OCI-LY1 (cell line): ENCODE measurements at regions not wholly inside any gene's neighbourhood (a gene's known extent, or its start where the extent isn't known, plus 50 kb on each side); places are given as distances from the start of the nearest gene placed in this dataset.

Source experiments
- EZH2 ChIP-seq: fragments of 200-600 bp; sonication (generic), shearing (Covaris generic); IDR thresholded peaks from 2 replicates; pipeline ENCODE4 v1.8.0; 2017; ENCODE audit warnings: borderline replicate concordance, mixed run types, mild to moderate bottlenecking, antibody characterized with exemption, low read length, moderate library complexity, mixed read lengths
- TF ChIP-seq, protein P1 (sequence below): fragments of 200-600 bp; sonication (generic), shearing (Covaris generic); IDR thresholded peaks from 2 replicates; pipeline ENCODE4 v1.5.1; 2017; ENCODE audit warnings: mild to moderate bottlenecking, antibody characterized with exemption, low read length, moderate library complexity, mixed read lengths

DNA sequence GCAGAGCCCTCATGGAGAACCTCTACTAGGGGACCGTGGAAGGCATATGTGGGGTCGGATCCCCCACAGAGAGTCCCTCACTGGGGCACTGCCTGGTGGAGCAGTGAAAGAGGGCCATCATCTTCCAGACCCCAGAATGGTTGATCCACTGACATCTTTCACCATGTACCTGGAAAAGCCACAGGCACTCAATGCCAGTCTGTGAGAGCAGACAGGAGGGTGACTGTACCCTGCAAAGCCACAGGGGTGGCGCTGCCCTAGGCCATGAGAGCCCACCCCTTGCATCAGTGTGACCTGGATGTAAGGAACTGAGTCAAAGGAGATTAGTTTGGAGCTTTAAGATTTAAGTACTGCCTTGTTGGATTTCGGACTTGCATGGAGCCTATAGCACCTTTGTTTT lies 1276.7 kb upstream of the PRMT6 start:
- TF ChIP-seq, protein P1, sequence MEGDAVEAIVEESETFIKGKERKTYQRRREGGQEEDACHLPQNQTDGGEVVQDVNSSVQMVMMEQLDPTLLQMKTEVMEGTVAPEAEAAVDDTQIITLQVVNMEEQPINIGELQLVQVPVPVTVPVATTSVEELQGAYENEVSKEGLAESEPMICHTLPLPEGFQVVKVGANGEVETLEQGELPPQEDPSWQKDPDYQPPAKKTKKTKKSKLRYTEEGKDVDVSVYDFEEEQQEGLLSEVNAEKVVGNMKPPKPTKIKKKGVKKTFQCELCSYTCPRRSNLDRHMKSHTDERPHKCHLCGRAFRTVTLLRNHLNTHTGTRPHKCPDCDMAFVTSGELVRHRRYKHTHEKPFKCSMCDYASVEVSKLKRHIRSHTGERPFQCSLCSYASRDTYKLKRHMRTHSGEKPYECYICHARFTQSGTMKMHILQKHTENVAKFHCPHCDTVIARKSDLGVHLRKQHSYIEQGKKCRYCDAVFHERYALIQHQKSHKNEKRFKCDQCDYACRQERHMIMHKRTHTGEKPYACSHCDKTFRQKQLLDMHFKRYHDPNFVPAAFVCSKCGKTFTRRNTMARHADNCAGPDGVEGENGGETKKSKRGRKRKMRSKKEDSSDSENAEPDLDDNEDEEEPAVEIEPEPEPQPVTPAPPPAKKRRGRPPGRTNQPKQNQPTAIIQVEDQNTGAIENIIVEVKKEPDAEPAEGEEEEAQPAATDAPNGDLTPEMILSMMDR, result no peak
- no peak for TF ChIP-seq EZH2
